PC-9 (cell line): ENCODE measurements at regions not wholly inside any gene's neighbourhood (a gene's known extent, or its start where the extent isn't known, plus 50 kb on each side); places are given as distances from the start of the nearest gene placed in this dataset.

Source experiments
- BruUV-seq: library from RNA; stranded (reverse); fragments of 400-500 nt; replicated peaks from 2 replicates; lab custom pipeline; 2021; lab: Mats Ljungman, UMichigan
- CTCF ChIA-PET: fragments of 300-600 bp; sonication (Branson Sonifier 250); formaldehyde crosslinking; loops from one replicate; lab custom pipeline; 2022; ENCODE audit warnings: antibody characterized with exemption; lab: Charles Lee
- POLR2A ChIA-PET: fragments of 300-600 bp; sonication (Branson Sonifier 250); formaldehyde crosslinking; loops from one replicate; lab custom pipeline; 2022; ENCODE audit warnings: antibody characterized with exemption; ENCODE audit not compliant: unreplicated experiment; lab: Charles Lee
- DNase-seq, 2 experiments: peaks; one replicate each; pipeline versions ENCODE4 v3.0.0 to v3.0.0-alpha.2; 2015 to 2022; ENCODE audit warnings: mixed read lengths in 1 of 2
- H2AFZ ChIP-seq: fragments of 200-600 bp; sonication (generic); 2 replicates; pipeline ENCODE4 v1.8.1; 2017; ENCODE audit warnings: antibody characterized with exemption
- H3F3A ChIP-seq: fragments of 200-600 bp; sonication (generic); 2 replicates; pipeline ENCODE4 v1.8.1; 2017; ENCODE audit warnings: antibody characterized with exemption, mild to moderate bottlenecking, low read depth; ENCODE audit not compliant: insufficient read depth
- H3K27ac ChIP-seq: fragments of 200-600 bp; sonication (generic); 2 replicates; pipeline ENCODE4 v1.6.1; 2016; ENCODE audit warnings: mixed run types
- H3K27me3 ChIP-seq: fragments of 200-600 bp; sonication (generic); 2 replicates; pipeline ENCODE4 v1.6.1; 2016; ENCODE audit warnings: low read depth, mixed run types; ENCODE audit not compliant: insufficient read depth
- H3K36me3 ChIP-seq: fragments of 200-600 bp; sonication (generic); 2 replicates; pipeline ENCODE4 v1.6.1; 2016; ENCODE audit warnings: low read depth, mixed run types
- H3K4me1 ChIP-seq: fragments of 200-600 bp; sonication (generic); replicated peaks from 2 replicates; pipeline ENCODE4 v1.6.1; 2016; ENCODE audit warnings: mixed run types; ENCODE audit not compliant: insufficient read depth
- H3K4me2 ChIP-seq: fragments of 200-600 bp; sonication (generic); 2 replicates; pipeline ENCODE4 v1.6.1; 2017; ENCODE audit warnings: mixed run types
- H3K4me3 ChIP-seq: fragments of 200-600 bp; sonication (generic); 2 replicates; pipeline ENCODE4 v1.6.1; 2016; ENCODE audit warnings: mixed run types
- H3K79me2 ChIP-seq: fragments of 200-600 bp; sonication (generic); 2 replicates; pipeline ENCODE4 v1.6.1; 2017; ENCODE audit warnings: low read depth, mixed run types
- H3K9me2 ChIP-seq: fragments of 200-600 bp; sonication (generic); 2 replicates; pipeline ENCODE4 v1.8.1; 2017; ENCODE audit warnings: mild to moderate bottlenecking; ENCODE audit not compliant: insufficient read depth
- H3K9me3 ChIP-seq: fragments of 200-600 bp; sonication (generic); 2 replicates; pipeline ENCODE4 v1.8.1; 2016; ENCODE audit warnings: low read depth; ENCODE audit not compliant: insufficient read depth
- H4K20me1 ChIP-seq: fragments of 200-600 bp; sonication (generic); 2 replicates; pipeline ENCODE4 v1.8.1; 2017; ENCODE audit not compliant: insufficient read depth
- EZH2 ChIP-seq: fragments of 200-600 bp; sonication (generic); IDR thresholded peaks from 2 replicates; pipeline ENCODE4 v1.8.0; 2017; ENCODE audit warnings: antibody characterized with exemption, low read depth
- intact Hi-C: fragments of 100-400 bp; cut with micrococcal nuclease; formaldehyde crosslinking; loops from one replicate; pipeline ENCODE4 v1.10.0; 2022; ENCODE audit not compliant: unreplicated experiment
- TF ChIP-seq, protein P1 (sequence below): fragments of 200-600 bp; sonication (generic); conservative IDR thresholded peaks from 2 replicates; pipeline ENCODE4 v1.6.1; 2017; ENCODE audit warnings: mixed run types, antibody characterized with exemption, mild to moderate bottlenecking, moderate library complexity

DNA sequence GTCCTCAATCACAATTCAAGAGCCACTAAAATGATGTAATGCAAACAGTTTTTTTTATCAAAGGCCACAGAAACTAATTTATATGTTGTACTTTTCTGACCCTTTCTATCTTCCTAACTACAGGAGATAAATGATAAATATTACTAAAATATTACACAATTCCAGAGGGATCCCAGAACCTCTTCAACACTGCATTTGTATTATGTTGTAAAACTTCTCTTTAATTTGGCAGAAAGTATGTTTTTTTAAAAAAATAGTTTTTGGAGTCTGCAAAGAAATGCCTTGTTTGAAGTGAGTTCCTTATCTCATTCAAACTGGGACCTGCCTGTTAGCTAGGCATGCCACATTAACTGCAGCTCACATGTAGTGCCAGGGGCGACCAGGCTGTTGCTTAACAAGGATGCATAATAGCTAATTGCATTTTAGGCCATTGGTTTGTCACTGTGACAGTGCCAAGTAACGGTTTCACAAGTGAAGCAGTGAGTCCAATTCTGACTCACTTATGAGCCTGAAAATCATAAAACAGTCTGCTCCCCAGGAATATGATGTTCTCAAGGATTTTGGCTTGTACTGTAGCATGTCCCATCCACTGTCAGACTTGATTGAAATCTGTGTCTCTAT is 266.9 kb downstream of the KTN1 start:
- intact Hi-C loops = no loop called here
- no peaks in the 10 kb centered on the region for H4K20me1 ChIP-seq
- no peak overlapping the region for H2AFZ ChIP-seq
- DNase-seq = no peak
- no peaks in the 10 kb centered on the region for H3K27me3 ChIP-seq
- ChIA-PET POLR2A (no interaction called here), CTCF (no interaction called here)
- no peaks in the 10 kb centered on the region for H3K36me3 ChIP-seq
- H3K4me3 ChIP-seq = no peak overlapping the region
- H3K79me2 ChIP-seq = no peaks in the 10 kb centered on the region
- H3K4me2 ChIP-seq = no peak overlapping the region
- no peak for TF ChIP-seq EZH2
- TF ChIP-seq, protein P1, sequence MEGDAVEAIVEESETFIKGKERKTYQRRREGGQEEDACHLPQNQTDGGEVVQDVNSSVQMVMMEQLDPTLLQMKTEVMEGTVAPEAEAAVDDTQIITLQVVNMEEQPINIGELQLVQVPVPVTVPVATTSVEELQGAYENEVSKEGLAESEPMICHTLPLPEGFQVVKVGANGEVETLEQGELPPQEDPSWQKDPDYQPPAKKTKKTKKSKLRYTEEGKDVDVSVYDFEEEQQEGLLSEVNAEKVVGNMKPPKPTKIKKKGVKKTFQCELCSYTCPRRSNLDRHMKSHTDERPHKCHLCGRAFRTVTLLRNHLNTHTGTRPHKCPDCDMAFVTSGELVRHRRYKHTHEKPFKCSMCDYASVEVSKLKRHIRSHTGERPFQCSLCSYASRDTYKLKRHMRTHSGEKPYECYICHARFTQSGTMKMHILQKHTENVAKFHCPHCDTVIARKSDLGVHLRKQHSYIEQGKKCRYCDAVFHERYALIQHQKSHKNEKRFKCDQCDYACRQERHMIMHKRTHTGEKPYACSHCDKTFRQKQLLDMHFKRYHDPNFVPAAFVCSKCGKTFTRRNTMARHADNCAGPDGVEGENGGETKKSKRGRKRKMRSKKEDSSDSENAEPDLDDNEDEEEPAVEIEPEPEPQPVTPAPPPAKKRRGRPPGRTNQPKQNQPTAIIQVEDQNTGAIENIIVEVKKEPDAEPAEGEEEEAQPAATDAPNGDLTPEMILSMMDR = no peak
- BruUV-seq = no TSS peak
- H3F3A ChIP-seq = no peaks in the 10 kb centered on the region
- H3K4me1 ChIP-seq = no peaks in the 10 kb centered on the region
- no peaks in the 10 kb centered on the region for H3K9me3 ChIP-seq
- H3K9me2 ChIP-seq = no peaks in the 10 kb centered on the region
- no peak overlapping the region for H3K27ac ChIP-seq

DNA sequence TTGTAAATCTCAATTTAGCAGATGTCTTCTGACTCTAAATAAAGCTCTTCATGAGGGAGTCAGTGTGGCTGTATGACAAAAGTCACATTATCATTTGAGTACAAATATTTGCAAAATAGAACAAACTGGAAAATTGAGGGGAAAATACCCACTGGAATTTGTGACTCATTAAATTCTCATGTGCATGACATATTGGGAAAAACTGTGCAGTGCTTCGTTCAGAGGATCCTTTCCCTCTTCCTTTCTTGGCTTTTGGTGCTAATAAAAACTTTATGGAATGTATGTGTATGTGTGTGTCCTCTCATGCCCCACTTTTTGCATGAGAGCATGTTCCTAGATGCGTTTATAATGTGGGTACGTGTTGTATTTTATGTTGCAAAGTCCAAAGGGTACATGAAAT is 267.8 kb downstream of the KTN1 start:
- Histone ChIP-seq H3K9me2 (no peaks in the 10 kb centered on the region), H3F3A (no peaks in the 10 kb centered on the region), H3K36me3 (no peaks in the 10 kb centered on the region), H3K9me3 (no peaks in the 10 kb centered on the region), H3K27ac (no peak overlapping the region), H2AFZ (no peak overlapping the region), H3K27me3 (no peaks in the 10 kb centered on the region), H3K79me2 (no peaks in the 10 kb centered on the region), H3K4me1 (no peaks in the 10 kb centered on the region), H3K4me3 (no peak overlapping the region), H4K20me1 (no peaks in the 10 kb centered on the region), H3K4me2 (no peak overlapping the region)
- no TSS peak for BruUV-seq
- POLR2A ChIA-PET = no interaction called here
- CTCF ChIA-PET = no interaction called here
- TF ChIP-seq, protein P1 = no peak
- no peak for TF ChIP-seq EZH2
- no peak for DNase-seq
- intact Hi-C loops = no loop called here

DNA sequence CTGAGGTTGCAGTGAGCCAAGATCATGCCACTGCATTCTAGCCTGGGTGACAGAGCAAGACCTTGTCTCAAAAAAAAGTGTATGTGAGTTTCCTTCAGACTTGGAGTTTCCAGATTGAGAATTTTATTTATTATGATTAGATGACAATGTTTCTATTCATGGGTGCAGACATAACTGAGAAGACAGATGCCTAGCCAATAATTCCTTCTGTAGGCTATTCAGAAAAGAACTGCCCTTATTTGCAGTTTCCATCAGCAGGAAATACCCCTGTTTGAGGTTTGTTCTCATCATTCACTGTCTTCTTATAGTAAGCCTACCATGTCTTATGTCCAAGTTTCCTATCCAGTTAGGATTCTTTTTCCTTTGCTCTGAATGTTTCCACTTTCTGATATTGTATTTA is 269.0 kb downstream of the KTN1 start:
- CTCF ChIA-PET = no interaction called here
- Histone ChIP-seq H3K27ac (no peak overlapping the region), H3K9me3 (no peaks in the 10 kb centered on the region), H3K79me2 (no peaks in the 10 kb centered on the region), H3K27me3 (no peaks in the 10 kb centered on the region), H4K20me1 (no peaks in the 10 kb centered on the region), H3K36me3 (no peaks in the 10 kb centered on the region), H3K9me2 (no peaks in the 10 kb centered on the region), H3K4me2 (no peak overlapping the region), H2AFZ (no peak overlapping the region), H3K4me3 (no peak overlapping the region), H3K4me1 (no peaks in the 10 kb centered on the region), H3F3A (no peaks in the 10 kb centered on the region)
- POLR2A ChIA-PET = no interaction called here
- intact Hi-C loops = no loop called here
- no peak for DNase-seq
- TF ChIP-seq, protein P1 = no peak
- TF ChIP-seq EZH2 = no peak
- no TSS peak for BruUV-seq
